ENCODE measurements at regions not wholly inside any gene's neighbourhood (a gene's known extent, or its start where the extent isn't known, plus 50 kb on each side); places are given as distances from the start of the nearest gene placed in this dataset.

GRCh38 chr13:71096421-71096820, 770.6 kb downstream of the DACH1 start:
- no peak overlapping the region for H4K8ac ChIP-seq (replicated peaks; ENCODE audit: insufficient read length, low read depth, low read length)
- H2BK120ac ChIP-seq (ENCODE audit: low read depth, low read length, poor library complexity, severe bottlenecking): no peak overlapping the region
- H3K9ac ChIP-seq (ENCODE audit: extremely low read depth, insufficient read length, low read length): no peak overlapping the region
- no peak overlapping the region for H3K18ac ChIP-seq (ENCODE audit: insufficient read length, low read depth, low read length)
- H2BK5ac ChIP-seq (ENCODE audit: insufficient read length, low read length): no peak overlapping the region
- Mint-ChIP-seq H3K4me3 (no peak overlapping the region), H3K4me1 (no peaks in the 10 kb centered on the region), H3K27me3 (ENCODE audit: low read depth) (no peaks in the 10 kb centered on the region), H3K27ac (no peak overlapping the region), H3K36me3 (ENCODE audit: insufficient read depth in 1 of 3, low read depth in 3 of 3) (no peaks in the 10 kb centered on the region), H3K9me3 (peaks cover 0 to 3% of the 10 kb centered on the region in 2 experiments; a peak in 1 of 5 replicates)
- H3K79me1 ChIP-seq (ENCODE audit: insufficient read depth, low read depth, low read length, poor library complexity, severe bottlenecking): no peaks in the 10 kb centered on the region
- H3K4me2 ChIP-seq (ENCODE audit: insufficient read depth, insufficient read length, low read length): no peak overlapping the region
- H2BK20ac ChIP-seq (ENCODE audit: low read depth, low read length, poor library complexity, severe bottlenecking): no peak overlapping the region
- H2AFZ ChIP-seq (ENCODE audit: low read length): no peak overlapping the region
- no peaks in the 10 kb centered on the region for H3K23me2 ChIP-seq (ENCODE audit: insufficient read length, low read depth, low read length, poor library complexity, severe bottlenecking)
- no peaks in the 10 kb centered on the region for H4K20me1 ChIP-seq (ENCODE audit: control insufficient read depth, insufficient read depth, insufficient read length)
- no peak overlapping the region for H4K5ac ChIP-seq (ENCODE audit: insufficient read length, low read depth, low read length)
- no peak overlapping the region for H3K14ac ChIP-seq (ENCODE audit: insufficient read depth, low read length)
- no peak overlapping the region for H3K56ac ChIP-seq (ENCODE audit: insufficient read length, low read depth, low read length)
- H4K91ac ChIP-seq (ENCODE audit: insufficient read length, low read depth, low read length): no peak overlapping the region
- H3K79me2 ChIP-seq (ENCODE audit: insufficient read depth, low read length): no peaks in the 10 kb centered on the region
- no peak overlapping the region for H2BK12ac ChIP-seq (ENCODE audit: insufficient read length, low read depth, low read length)
- no peak overlapping the region for H2BK15ac ChIP-seq (ENCODE audit: low read depth, low read length)
- no peak overlapping the region for H3K23ac ChIP-seq (ENCODE audit: insufficient read length, low read depth, low read length)
- H3K27me3 ChIP-seq (ENCODE audit: insufficient read depth, low read length): no peaks in the 10 kb centered on the region
- DNase-seq: no peak
- H3K9me3 ChIP-seq (ENCODE audit: control insufficient read depth, low read depth, low read length): no peaks in the 10 kb centered on the region
- no peaks in the 10 kb centered on the region for H3K4me1 ChIP-seq (ENCODE audit: insufficient read depth, low read length)
- H3T11ph ChIP-seq (ENCODE audit: low read length): no peak overlapping the region
- H2AK5ac ChIP-seq (ENCODE audit: insufficient read length, low read length): no peak overlapping the region
- no CpG with 5 or more reads among the region's 1 CpG for WGBS (ENCODE audit: extremely low coverage, insufficient read length, low lambda C conversion rate)
- TF ChIP-seq, protein P1, sequence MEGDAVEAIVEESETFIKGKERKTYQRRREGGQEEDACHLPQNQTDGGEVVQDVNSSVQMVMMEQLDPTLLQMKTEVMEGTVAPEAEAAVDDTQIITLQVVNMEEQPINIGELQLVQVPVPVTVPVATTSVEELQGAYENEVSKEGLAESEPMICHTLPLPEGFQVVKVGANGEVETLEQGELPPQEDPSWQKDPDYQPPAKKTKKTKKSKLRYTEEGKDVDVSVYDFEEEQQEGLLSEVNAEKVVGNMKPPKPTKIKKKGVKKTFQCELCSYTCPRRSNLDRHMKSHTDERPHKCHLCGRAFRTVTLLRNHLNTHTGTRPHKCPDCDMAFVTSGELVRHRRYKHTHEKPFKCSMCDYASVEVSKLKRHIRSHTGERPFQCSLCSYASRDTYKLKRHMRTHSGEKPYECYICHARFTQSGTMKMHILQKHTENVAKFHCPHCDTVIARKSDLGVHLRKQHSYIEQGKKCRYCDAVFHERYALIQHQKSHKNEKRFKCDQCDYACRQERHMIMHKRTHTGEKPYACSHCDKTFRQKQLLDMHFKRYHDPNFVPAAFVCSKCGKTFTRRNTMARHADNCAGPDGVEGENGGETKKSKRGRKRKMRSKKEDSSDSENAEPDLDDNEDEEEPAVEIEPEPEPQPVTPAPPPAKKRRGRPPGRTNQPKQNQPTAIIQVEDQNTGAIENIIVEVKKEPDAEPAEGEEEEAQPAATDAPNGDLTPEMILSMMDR (conservative IDR thresholded peaks at IDR 0.05): no peak
- H3K27ac ChIP-seq (ENCODE audit: insufficient read length, low read depth, low read length): no peak overlapping the region
- H3K4ac ChIP-seq (ENCODE audit: low read depth, low read length): no peak overlapping the region
